ENCODE measurements at regions not wholly inside any gene's neighbourhood (a gene's known extent, or its start where the extent isn't known, plus 50 kb on each side); places are given as distances from the start of the nearest gene placed in this dataset.

- TF ChIP-seq ZC3H10 (CRISPR knock-in tag; IDR thresholded peaks at IDR 0.05) (no peak), RARB (CRISPR knock-in tag; IDR thresholded peaks at IDR 0.05) (no peak), CREB5 (CRISPR knock-in tag; IDR thresholded peaks at IDR 0.05; ENCODE audit: low read depth) (no peak), ZFP3 (CRISPR knock-in tag; IDR thresholded peaks at IDR 0.05) (no peak), ARNTL (CRISPR knock-in tag; IDR thresholded peaks at IDR 0.05; ENCODE audit: borderline replicate concordance, low read depth) (no peak), TCF4 (CRISPR knock-in tag; IDR thresholded peaks at IDR 0.05; ENCODE audit: borderline replicate concordance) (no peak), CSDC2 (CRISPR knock-in tag; IDR thresholded peaks at IDR 0.05) (no peak), TOX (CRISPR knock-in tag; IDR thresholded peaks at IDR 0.05; ENCODE audit: borderline replicate concordance) (no peak), PATZ1 (CRISPR knock-in tag; IDR thresholded peaks at IDR 0.05; ENCODE audit: borderline replicate concordance) (no peak), ZNF565 (CRISPR knock-in tag; conservative IDR thresholded peaks at IDR 0.05; ENCODE audit: low read depth) (no peak)
Observed at GRCh38 chr5:136816327-136816726, 451.0 kb upstream of the TRPC7 start.

Data from SK-N-SH treated with all-trans-retinoic acid at 6 μM for 48 hours (cell line).